ENCODE measurements at regions not wholly inside any gene's neighbourhood (a gene's known extent, or its start where the extent isn't known, plus 50 kb on each side); places are given as distances from the start of the nearest gene placed in this dataset.

- TF ChIP-seq CTCF (IDR thresholded peaks at IDR 0.05) (no peak), POLR2A (IDR thresholded peaks at IDR 0.05) (no peak)
These were observed 82.1 kb upstream of the CYRIA start for GRCh38 chr2:16747689-16748088.
